ENCODE measurements at regions not wholly inside any gene's neighbourhood (a gene's known extent, or its start where the extent isn't known, plus 50 kb on each side); places are given as distances from the start of the nearest gene placed in this dataset.

- H2AFZ ChIP-seq = no peak overlapping the region
- H3K79me2 ChIP-seq (ENCODE audit: insufficient read depth) = no peaks in the 10 kb centered on the region
- H3K36me3 ChIP-seq (ENCODE audit: low read depth) = no peaks in the 10 kb centered on the region
- no peaks in the 10 kb centered on the region for H3K9me2 ChIP-seq (ENCODE audit: insufficient read depth)
- WGBS, 2 experiments (ENCODE audit: low coverage in 1 of 2, low lambda C conversion rate in 2 of 2, missing lambda C conversion rate in 2 of 2) = 27 to 28% methylated on average over 4 of the region's 4 CpGs
- no peak overlapping the region for H3K4me3 ChIP-seq
- no peak for DNase-seq
- H3K27me3 ChIP-seq (replicated peaks; ENCODE audit: insufficient read depth) = no peaks in the 10 kb centered on the region
- no peak overlapping the region for H3K4me2 ChIP-seq (ENCODE audit: unreplicated experiment)
- no peaks in the 10 kb centered on the region for H3F3A ChIP-seq (ENCODE audit: insufficient read depth)
- no peak overlapping the region for H3K27ac ChIP-seq
- no peaks in the 10 kb centered on the region for H4K20me1 ChIP-seq (ENCODE audit: insufficient read depth)
- in situ Hi-C loops (cut with MboI) = no loop called here
- H3K9me3 ChIP-seq (ENCODE audit: low read depth) = no peaks in the 10 kb centered on the region
- TF ChIP-seq EZH2 (IDR thresholded peaks at IDR 0.05; ENCODE audit: insufficient read depth, poor library complexity, severe bottlenecking) = no peak
- no peak for TF ChIP-seq EZH2phosphoT487 (IDR thresholded peaks at IDR 0.05; ENCODE audit: insufficient read depth, low read depth)
- H3K9ac ChIP-seq = no peak overlapping the region
- H3K4me1 ChIP-seq (ENCODE audit: insufficient read depth) = no peaks in the 10 kb centered on the region
Observed at GRCh38 chr13:85492283-85492682, 306.9 kb downstream of the SLITRK6 start.

DNA sequence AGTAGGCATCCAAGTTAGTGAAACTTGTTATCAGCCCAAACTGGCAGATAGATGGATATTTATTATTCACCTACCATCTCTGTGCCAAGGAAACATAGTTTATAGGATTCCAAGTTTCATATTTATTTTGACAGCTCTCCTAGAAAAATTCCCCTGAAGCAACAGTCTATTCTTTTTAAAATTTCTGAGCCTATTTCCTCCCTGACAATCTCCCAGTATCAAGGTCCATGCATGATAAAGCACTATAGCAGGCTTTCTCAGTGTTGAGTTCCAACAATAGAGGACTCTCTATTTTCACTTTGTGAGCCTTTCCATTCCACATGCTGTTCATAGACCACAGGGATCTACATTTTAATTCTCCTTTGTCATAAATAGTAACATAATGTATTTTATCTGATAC lies 312.6 kb downstream of the SLITRK6 start:
- Histone ChIP-seq H4K20me1 (ENCODE audit: insufficient read depth) (no peaks in the 10 kb centered on the region), H3K27me3 (replicated peaks; ENCODE audit: insufficient read depth) (no peaks in the 10 kb centered on the region), H3K9me2 (ENCODE audit: insufficient read depth) (no peaks in the 10 kb centered on the region), H3K4me1 (ENCODE audit: insufficient read depth) (no peaks in the 10 kb centered on the region), H3K79me2 (ENCODE audit: insufficient read depth) (no peaks in the 10 kb centered on the region), H2AFZ (no peak overlapping the region), H3K27ac (no peak overlapping the region), H3K9me3 (ENCODE audit: low read depth) (no peaks in the 10 kb centered on the region), H3K4me2 (ENCODE audit: unreplicated experiment) (no peak overlapping the region), H3F3A (ENCODE audit: insufficient read depth) (no peaks in the 10 kb centered on the region), H3K36me3 (ENCODE audit: low read depth) (no peaks in the 10 kb centered on the region), H3K4me3 (no peak overlapping the region), H3K9ac (no peak overlapping the region)
- in situ Hi-C loops (cut with MboI) = no loop called here
- no peak for DNase-seq
- TF ChIP-seq EZH2phosphoT487 (IDR thresholded peaks at IDR 0.05; ENCODE audit: insufficient read depth, low read depth) (no peak), EZH2 (IDR thresholded peaks at IDR 0.05; ENCODE audit: insufficient read depth, poor library complexity, severe bottlenecking) (no peak)

- H3K4me2 ChIP-seq (ENCODE audit: unreplicated experiment) = no peak overlapping the region
- H3K9ac ChIP-seq = no peak overlapping the region
- H3K4me1 ChIP-seq (ENCODE audit: insufficient read depth) = no peaks in the 10 kb centered on the region
- H2AFZ ChIP-seq = no peak overlapping the region
- no peaks in the 10 kb centered on the region for H3K9me3 ChIP-seq (ENCODE audit: low read depth)
- in situ Hi-C loops (cut with MboI) = no loop called here
- no peaks in the 10 kb centered on the region for H3K27me3 ChIP-seq (replicated peaks; ENCODE audit: insufficient read depth)
- H4K20me1 ChIP-seq (ENCODE audit: insufficient read depth) = no peaks in the 10 kb centered on the region
- H3K79me2 ChIP-seq (ENCODE audit: insufficient read depth) = no peaks in the 10 kb centered on the region
- no peak overlapping the region for H3K4me3 ChIP-seq
- H3K36me3 ChIP-seq (ENCODE audit: low read depth) = no peaks in the 10 kb centered on the region
- no peaks in the 10 kb centered on the region for H3F3A ChIP-seq (ENCODE audit: insufficient read depth)
- no peak for DNase-seq
- WGBS, 2 experiments (ENCODE audit: low coverage in 1 of 2, low lambda C conversion rate in 2 of 2, missing lambda C conversion rate in 2 of 2) = 20 to 25% methylated on average over 2 of the region's 2 CpGs
- no peak overlapping the region for H3K27ac ChIP-seq
- TF ChIP-seq EZH2 (IDR thresholded peaks at IDR 0.05; ENCODE audit: insufficient read depth, poor library complexity, severe bottlenecking) (no peak), EZH2phosphoT487 (IDR thresholded peaks at IDR 0.05; ENCODE audit: insufficient read depth, low read depth) (no peak)
- no peaks in the 10 kb centered on the region for H3K9me2 ChIP-seq (ENCODE audit: insufficient read depth)
Observed at GRCh38 chr13:85473144-85473543, 326.1 kb downstream of the SLITRK6 start.

DNA sequence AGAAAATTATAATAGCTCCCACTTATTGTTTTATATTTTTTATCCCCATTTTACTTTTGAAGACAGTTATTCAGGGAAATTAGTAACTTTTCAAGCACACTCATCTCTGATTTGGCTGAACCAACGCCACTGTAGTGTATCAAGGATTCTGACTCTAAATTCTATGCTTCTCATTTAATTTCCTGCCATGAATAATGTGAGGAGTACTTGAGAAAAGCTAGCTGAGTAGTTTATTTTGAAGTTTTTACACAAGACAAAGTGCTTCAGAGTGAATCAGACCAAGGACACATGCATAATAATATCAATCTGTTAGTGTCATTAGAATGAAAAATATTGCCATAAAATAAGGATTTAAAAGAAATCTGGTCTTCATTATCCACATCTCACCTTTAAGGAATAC lies 329.9 kb downstream of the SLITRK6 start:
- Histone ChIP-seq H3K36me3 (ENCODE audit: low read depth) (no peaks in the 10 kb centered on the region), H2AFZ (no peak overlapping the region), H3K9ac (no peak overlapping the region), H3K9me2 (ENCODE audit: insufficient read depth) (no peaks in the 10 kb centered on the region), H4K20me1 (ENCODE audit: insufficient read depth) (no peaks in the 10 kb centered on the region), H3K4me1 (ENCODE audit: insufficient read depth) (no peaks in the 10 kb centered on the region), H3K9me3 (ENCODE audit: low read depth) (no peaks in the 10 kb centered on the region), H3K27ac (no peak overlapping the region), H3F3A (ENCODE audit: insufficient read depth) (no peaks in the 10 kb centered on the region), H3K79me2 (ENCODE audit: insufficient read depth) (no peaks in the 10 kb centered on the region), H3K4me2 (ENCODE audit: unreplicated experiment) (no peak overlapping the region), H3K4me3 (no peak overlapping the region), H3K27me3 (replicated peaks; ENCODE audit: insufficient read depth) (no peaks in the 10 kb centered on the region)
- 0 to 6% methylated on average over 1 of the region's 1 CpG for WGBS, 2 experiments (ENCODE audit: low coverage in 1 of 2, low lambda C conversion rate in 2 of 2, missing lambda C conversion rate in 2 of 2)
- DNase-seq = no peak
- in situ Hi-C loops (cut with MboI) = no loop called here
- TF ChIP-seq EZH2 (IDR thresholded peaks at IDR 0.05; ENCODE audit: insufficient read depth, poor library complexity, severe bottlenecking) (no peak), EZH2phosphoT487 (IDR thresholded peaks at IDR 0.05; ENCODE audit: insufficient read depth, low read depth) (no peak)

DNA sequence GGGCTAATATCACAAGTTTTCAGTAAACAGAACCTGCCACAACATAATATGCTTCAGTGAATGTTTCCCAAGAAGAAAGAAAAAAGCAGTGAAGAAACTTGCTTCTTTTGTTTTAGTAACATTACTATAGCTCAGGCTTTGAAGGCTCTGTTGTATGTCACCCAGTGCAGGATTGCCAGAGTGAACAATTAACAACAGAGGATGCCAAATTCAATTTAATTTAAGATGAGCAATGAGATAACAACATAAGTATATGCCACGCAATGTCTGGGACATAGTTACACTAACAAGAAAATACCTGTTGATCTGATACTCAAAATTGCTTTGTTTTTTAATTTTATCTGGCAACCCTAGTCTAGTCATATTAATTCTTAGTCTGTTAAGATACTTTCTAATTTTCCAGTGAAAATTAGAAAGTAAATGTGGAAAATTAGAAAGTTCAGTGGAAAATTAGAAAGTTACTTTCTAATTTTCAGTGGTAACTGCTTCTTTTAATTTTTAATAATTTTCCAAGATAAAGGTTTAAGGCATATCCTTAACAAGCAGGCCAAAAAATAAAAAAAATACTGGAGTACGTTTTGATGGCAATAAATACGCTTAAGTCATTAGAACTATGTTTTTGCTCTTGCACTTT lies 336.3 kb downstream of the SLITRK6 start:
- in situ Hi-C loops (cut with MboI) = no loop called here
- H3K27me3 ChIP-seq (replicated peaks; ENCODE audit: insufficient read depth) = no peaks in the 10 kb centered on the region
- no peak for DNase-seq

More for the DNA sequence above, 336.3 kb downstream of the SLITRK6 start:
- WGBS, 2 experiments (ENCODE audit: low coverage in 1 of 2, low lambda C conversion rate in 2 of 2, missing lambda C conversion rate in 2 of 2) = 27 to 29% methylated on average over 3 of the region's 3 CpGs
- H3K4me3 ChIP-seq = no peak overlapping the region
- no peaks in the 10 kb centered on the region for H3K9me3 ChIP-seq (ENCODE audit: low read depth)
- no peaks in the 10 kb centered on the region for H3F3A ChIP-seq (ENCODE audit: insufficient read depth)
- no peak overlapping the region for H3K9ac ChIP-seq
- no peak overlapping the region for H3K27ac ChIP-seq
- no peak overlapping the region for H3K4me2 ChIP-seq (ENCODE audit: unreplicated experiment)
- no peaks in the 10 kb centered on the region for H3K79me2 ChIP-seq (ENCODE audit: insufficient read depth)
- H4K20me1 ChIP-seq (ENCODE audit: insufficient read depth) = no peaks in the 10 kb centered on the region
- TF ChIP-seq EZH2phosphoT487 (IDR thresholded peaks at IDR 0.05; ENCODE audit: insufficient read depth, low read depth) = no peak
- no peak for TF ChIP-seq EZH2 (IDR thresholded peaks at IDR 0.05; ENCODE audit: insufficient read depth, poor library complexity, severe bottlenecking)
- H3K36me3 ChIP-seq (ENCODE audit: low read depth) = no peaks in the 10 kb centered on the region
- H3K9me2 ChIP-seq (ENCODE audit: insufficient read depth) = no peaks in the 10 kb centered on the region
- H2AFZ ChIP-seq = no peak overlapping the region
- H3K4me1 ChIP-seq (ENCODE audit: insufficient read depth) = no peaks in the 10 kb centered on the region
